Dendritic cell treated with granulocyte-macrophage colony-stimulating factor and Interleukin-4, amounts not matched to agents 40 ng/mL and 50 ng/mL, for 4 days (primary cell): ENCODE measurements at regions not wholly inside any gene's neighbourhood (a gene's known extent, or its start where the extent isn't known, plus 50 kb on each side); places are given as distances from the start of the nearest gene placed in this dataset.
A peak's percentile ranks its signal among the peaks of the same experiment; 100 is the strongest.

ENCODE experiments used
- H3K27ac Mint-ChIP-seq: one replicate; pipeline ENCODE4 v1.8.0; 2022; ENCODE audit warnings: mild to moderate bottlenecking, mixed read lengths
- H3K27me3 Mint-ChIP-seq: one replicate; pipeline ENCODE4 v1.8.0; 2022; ENCODE audit warnings: mild to moderate bottlenecking, mixed read lengths
- H3K36me3 Mint-ChIP-seq: one replicate; pipeline ENCODE4 v1.8.0; 2022; ENCODE audit warnings: low read depth, mixed read lengths
- H3K4me1 Mint-ChIP-seq: one replicate; pipeline ENCODE4 v1.8.0; 2022; ENCODE audit warnings: low read depth, mixed read lengths
- H3K4me3 Mint-ChIP-seq: one replicate; pipeline ENCODE4 v1.8.0; 2022; ENCODE audit warnings: mild to moderate bottlenecking, moderate library complexity, mixed read lengths
- H3K9me3 Mint-ChIP-seq: one replicate; pipeline ENCODE4 v1.8.0; 2022; ENCODE audit warnings: mixed read lengths
- intact Hi-C: fragments of 100-400 bp; cut with micrococcal nuclease; formaldehyde crosslinking; loops from one replicate; pipeline ENCODE4 v1.15.0; 2022

DNA sequence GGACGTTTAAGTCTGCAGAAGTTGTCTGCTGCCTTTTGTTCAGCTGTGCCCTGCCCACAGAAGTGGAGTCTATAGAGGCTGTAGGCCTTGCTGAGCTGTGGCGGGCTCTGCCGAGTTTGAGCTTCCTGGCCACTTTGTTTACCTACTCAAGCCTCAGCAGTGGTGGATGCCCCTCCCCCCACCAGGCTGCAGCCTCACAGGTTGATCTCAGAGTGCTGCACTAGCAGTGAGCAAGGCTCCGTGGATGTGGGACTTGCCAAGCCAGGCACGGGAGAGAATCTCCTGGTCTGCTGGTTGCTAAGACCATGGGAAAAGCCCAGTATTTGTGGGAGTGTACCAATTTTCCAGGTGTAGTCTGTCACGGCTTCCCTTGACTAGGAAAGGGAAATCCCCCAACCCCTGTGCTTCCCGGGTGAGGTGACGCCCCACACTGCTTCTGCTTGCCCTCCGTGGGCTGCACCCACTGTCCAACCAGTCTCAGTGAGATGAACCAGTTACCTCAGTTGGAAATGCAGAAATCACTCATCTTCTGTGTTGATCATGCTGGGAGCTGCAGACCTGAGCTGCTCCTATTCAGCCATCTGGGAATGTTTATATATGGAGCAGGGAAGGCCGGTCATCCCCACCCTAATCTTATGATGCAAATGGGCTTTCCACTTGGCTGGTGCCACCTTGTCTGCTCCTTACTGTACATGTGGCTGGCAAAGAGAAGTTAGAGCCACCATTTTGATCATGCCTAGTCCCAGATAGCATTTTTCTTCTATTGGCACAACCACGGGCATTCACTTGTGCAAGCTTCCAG lies 156.9 kb upstream of the ITGA6 start:
- intact Hi-C loops = no loop called here
- Mint-ChIP-seq H3K27ac (no peak overlapping the region), H3K4me1 (peaks cover 7% of the 10 kb centered on the region), H3K27me3 (peaks cover 6% of the 10 kb centered on the region), H3K4me3 (no peak overlapping the region), H3K36me3 (no peaks in the 10 kb centered on the region), H3K9me3 (no peaks in the 10 kb centered on the region)

DNA sequence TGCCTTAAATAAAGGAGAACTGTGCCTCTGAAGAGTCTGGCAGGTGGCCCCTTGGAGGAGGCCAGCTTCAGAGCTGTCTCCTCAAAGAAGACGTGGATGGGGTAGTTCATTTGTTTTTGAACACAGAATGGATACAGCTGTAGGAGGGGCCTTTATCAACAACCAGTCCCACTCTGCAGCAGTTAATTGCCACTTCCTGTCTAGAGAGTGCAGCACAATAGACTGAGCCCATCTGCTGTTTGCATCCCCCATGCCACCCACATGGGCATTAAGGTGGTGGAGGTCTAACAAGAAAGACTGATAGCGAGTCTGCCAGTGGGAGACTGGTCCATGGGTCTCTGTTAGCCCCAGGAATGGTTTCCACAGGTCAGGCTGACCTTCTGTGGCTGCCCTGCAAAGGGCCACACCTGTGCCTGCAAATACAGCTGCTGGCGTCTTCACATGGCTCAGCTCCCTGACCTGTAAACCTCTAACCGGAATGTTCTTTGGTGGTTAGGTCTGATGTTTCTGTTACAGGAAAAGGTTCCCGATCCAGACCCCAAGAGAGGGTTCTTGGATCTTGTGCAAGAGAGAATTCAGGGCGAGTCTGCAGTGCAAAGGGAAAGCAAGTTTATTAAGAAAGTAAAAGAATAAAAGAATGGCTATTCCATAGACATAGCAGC lies 153.3 kb upstream of the ITGA6 start:
- H3K4me3 Mint-ChIP-seq = no peak overlapping the region
- peaks cover 21% of the 10 kb centered on the region for H3K4me1 Mint-ChIP-seq
- H3K27me3 Mint-ChIP-seq = no peaks in the 10 kb centered on the region
- no peak overlapping the region for H3K27ac Mint-ChIP-seq
- intact Hi-C loops = no loop called here
- peaks cover 7% of the 10 kb centered on the region for H3K36me3 Mint-ChIP-seq
- H3K9me3 Mint-ChIP-seq = peaks cover 10% of the 10 kb centered on the region

DNA sequence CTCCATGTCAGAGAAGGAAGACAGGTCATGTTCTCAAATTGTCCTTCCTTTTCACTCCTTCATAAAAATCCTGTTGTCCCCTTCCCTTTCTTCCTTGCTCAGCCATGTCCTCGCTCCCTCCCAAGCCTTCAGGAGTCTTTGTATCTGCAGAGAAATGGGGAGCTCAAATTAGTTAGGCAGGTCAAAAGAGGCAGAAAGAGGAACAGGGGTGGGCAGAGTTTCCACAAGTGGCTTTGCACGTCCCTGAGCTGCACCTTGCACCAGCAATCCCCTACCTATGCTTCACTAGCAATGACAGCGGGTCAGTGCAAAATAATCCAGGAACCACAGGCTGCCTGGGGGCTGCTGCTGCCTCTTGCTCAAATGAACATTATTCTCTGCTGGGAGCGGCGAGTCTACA lies 152.1 kb upstream of the ITGA6 start:
- Mint-ChIP-seq H3K4me3 (no peak overlapping the region), H3K36me3 (peaks cover 7% of the 10 kb centered on the region), H3K9me3 (peaks cover 10% of the 10 kb centered on the region), H3K27ac (no peak overlapping the region), H3K27me3 (no peaks in the 10 kb centered on the region), H3K4me1 (peaks cover 32% of the 10 kb centered on the region)
- intact Hi-C loops = no loop called here

DNA sequence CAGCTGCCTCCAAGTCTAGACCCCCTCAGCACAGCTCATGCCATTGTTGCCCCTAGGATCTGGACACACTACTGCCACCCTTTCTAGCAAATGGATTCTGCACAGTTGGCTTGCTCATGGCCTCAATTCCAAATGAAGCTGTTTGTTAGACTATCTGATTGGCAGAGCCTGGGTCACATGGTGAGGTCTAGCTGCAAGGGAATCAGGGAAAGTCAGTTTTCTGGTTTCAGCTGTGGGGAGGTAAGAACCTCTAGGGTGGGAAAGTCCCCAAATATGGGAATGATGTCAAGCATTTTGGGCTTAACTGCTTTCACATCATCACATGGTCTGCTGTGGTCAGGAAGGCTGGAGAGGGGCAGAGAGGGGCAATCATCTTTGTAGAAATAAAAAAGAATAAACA lies 150.4 kb upstream of the ITGA6 start:
- Mint-ChIP-seq H3K27ac (no peak overlapping the region), H3K4me3 (no peak overlapping the region), H3K4me1 (peaks cover 48% of the 10 kb centered on the region), H3K36me3 (peaks cover 7% of the 10 kb centered on the region), H3K9me3 (peaks cover 10% of the 10 kb centered on the region), H3K27me3 (no peaks in the 10 kb centered on the region)
- intact Hi-C loops = no loop called here

DNA sequence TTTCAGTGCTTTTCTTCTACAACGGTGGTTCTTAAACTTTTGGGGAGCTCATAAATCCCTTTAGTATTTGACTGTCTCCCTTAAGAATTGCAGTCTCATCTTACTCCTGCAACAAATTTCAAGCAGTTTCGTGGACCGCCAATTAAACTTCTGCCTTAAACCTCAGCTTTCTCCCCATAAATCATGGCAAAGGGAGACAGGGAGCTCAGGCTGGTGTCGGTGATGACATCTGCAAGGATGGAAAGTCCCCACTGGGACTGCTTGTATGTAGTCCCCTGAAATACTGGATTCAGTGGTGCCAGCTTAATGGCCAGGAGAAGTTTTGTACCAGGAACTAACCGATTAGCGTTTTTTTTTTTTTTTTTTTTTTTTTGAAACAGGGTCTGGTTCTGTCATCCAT lies 148.7 kb upstream of the ITGA6 start:
- intact Hi-C loops = no loop called here
- Mint-ChIP-seq H3K36me3 (peaks cover 7% of the 10 kb centered on the region), H3K4me3 (no peak overlapping the region), H3K4me1 (peaks cover 61% of the 10 kb centered on the region), H3K27ac (no peak overlapping the region), H3K27me3 (no peaks in the 10 kb centered on the region), H3K9me3 (peaks cover 10% of the 10 kb centered on the region)

- Mint-ChIP-seq H3K27me3 (no peaks in the 10 kb centered on the region), H3K4me3 (no peak overlapping the region), H3K4me1 (peaks cover 66% of the 10 kb centered on the region), H3K36me3 (peaks cover 7% of the 10 kb centered on the region), H3K27ac (peak overlapping the region; percentile 80), H3K9me3 (peaks cover 10% of the 10 kb centered on the region)
- intact Hi-C loops = no loop called here
Observed at GRCh38 chr2:172279214-172279613, 148.2 kb upstream of the ITGA6 start.

- intact Hi-C loops = loop anchor here (5.0 to 10.0 kb wide), 2 partner anchors 75 to 157 kb away; no protein-coding TSS in a partner anchor
- Mint-ChIP-seq H3K27me3 (no peaks in the 10 kb centered on the region), H3K36me3 (peaks cover 7% of the 10 kb centered on the region), H3K4me1 (peaks cover 72% of the 10 kb centered on the region), H3K4me3 (no peak overlapping the region), H3K9me3 (peaks cover 10% of the 10 kb centered on the region), H3K27ac (peak overlapping the region; percentile 80)
Observed at GRCh38 chr2:172279813-172280212, 147.6 kb upstream of the ITGA6 start.

- intact Hi-C loops = loop anchor here (5.0 to 10.0 kb wide), 2 partner anchors 76 to 157 kb away; no protein-coding TSS in a partner anchor
- H3K4me3 Mint-ChIP-seq = no peak overlapping the region
Observed at GRCh38 chr2:172280571-172281361, 146.6 kb upstream of the ITGA6 start.

GRCh38 chr2:172281648-172282570 lies 145.5 kb upstream of the ITGA6 start:
- peaks cover 6% of the 10 kb centered on the region for H3K9me3 Mint-ChIP-seq
- H3K4me1 Mint-ChIP-seq = peaks cover 76% of the 10 kb centered on the region
- H3K4me3 Mint-ChIP-seq = no peak overlapping the region
- H3K27me3 Mint-ChIP-seq = no peaks in the 10 kb centered on the region
- intact Hi-C loops = loop anchor here (5.0 to 10.0 kb wide), 2 partner anchors 77 to 155 kb away; no protein-coding TSS in a partner anchor
- peaks cover 5% of the 10 kb centered on the region for H3K36me3 Mint-ChIP-seq
- peak overlapping the region; percentile 82 for H3K27ac Mint-ChIP-seq

More at GRCh38 chr2:172280571-172281361, 146.6 kb upstream of the ITGA6 start:
- Mint-ChIP-seq H3K9me3 (peaks cover 10% of the 10 kb centered on the region), H3K27me3 (no peaks in the 10 kb centered on the region), H3K4me1 (peaks cover 73% of the 10 kb centered on the region), H3K36me3 (peaks cover 7% of the 10 kb centered on the region), H3K27ac (peak overlapping the region; percentile 82)

- Mint-ChIP-seq H3K9me3 (no peaks in the 10 kb centered on the region), H3K27ac (no peak overlapping the region), H3K36me3 (no peaks in the 10 kb centered on the region), H3K4me1 (peaks cover 73% of the 10 kb centered on the region), H3K27me3 (no peaks in the 10 kb centered on the region), H3K4me3 (no peak overlapping the region)
- intact Hi-C loops = loop anchor here (5.0 to 10.0 kb wide), 2 partner anchors 78 to 154 kb away; no protein-coding TSS in a partner anchor
Observed at GRCh38 chr2:172282944-172283343, 144.4 kb upstream of the ITGA6 start.

GRCh38 chr2:172283476-172283875 lies 143.9 kb upstream of the ITGA6 start:
- H3K27me3 Mint-ChIP-seq = no peaks in the 10 kb centered on the region
- H3K4me3 Mint-ChIP-seq = no peak overlapping the region

GRCh38 chr2:172284209-172284608 lies 143.2 kb upstream of the ITGA6 start:
- intact Hi-C loops = loop anchor here (5.0 to 10.0 kb wide), 2 partner anchors 79 to 153 kb away; no protein-coding TSS in a partner anchor
- H3K4me1 Mint-ChIP-seq = peaks cover 67% of the 10 kb centered on the region
- H3K4me3 Mint-ChIP-seq = no peak overlapping the region
- H3K9me3 Mint-ChIP-seq = no peaks in the 10 kb centered on the region
- no peaks in the 10 kb centered on the region for H3K27me3 Mint-ChIP-seq
- no peaks in the 10 kb centered on the region for H3K36me3 Mint-ChIP-seq
- peak overlapping the region; percentile 1 for H3K27ac Mint-ChIP-seq

More at GRCh38 chr2:172283476-172283875, 143.9 kb upstream of the ITGA6 start:
- Mint-ChIP-seq H3K36me3 (no peaks in the 10 kb centered on the region), H3K9me3 (no peaks in the 10 kb centered on the region), H3K4me1 (peaks cover 75% of the 10 kb centered on the region), H3K27ac (no peak overlapping the region)
- intact Hi-C loops = loop anchor here (5.0 to 10.0 kb wide), 2 partner anchors 79 to 154 kb away; no protein-coding TSS in a partner anchor
